GM19035 (cell line): ENCODE measurements at regions not wholly inside any gene's neighbourhood (a gene's known extent, or its start where the extent isn't known, plus 50 kb on each side); places are given as distances from the start of the nearest gene placed in this dataset.

Experiments
- ATAC-seq: cut with Tn5 transposase; IDR thresholded peaks from one replicate; pipeline ENCODE4 v1.9.1; 2021; ENCODE audit not compliant: unreplicated experiment

GRCh38 chr14:100658181-100658886 is 68.4 kb upstream of the DLK1 start:
- ATAC-seq, result no peak

DNA sequence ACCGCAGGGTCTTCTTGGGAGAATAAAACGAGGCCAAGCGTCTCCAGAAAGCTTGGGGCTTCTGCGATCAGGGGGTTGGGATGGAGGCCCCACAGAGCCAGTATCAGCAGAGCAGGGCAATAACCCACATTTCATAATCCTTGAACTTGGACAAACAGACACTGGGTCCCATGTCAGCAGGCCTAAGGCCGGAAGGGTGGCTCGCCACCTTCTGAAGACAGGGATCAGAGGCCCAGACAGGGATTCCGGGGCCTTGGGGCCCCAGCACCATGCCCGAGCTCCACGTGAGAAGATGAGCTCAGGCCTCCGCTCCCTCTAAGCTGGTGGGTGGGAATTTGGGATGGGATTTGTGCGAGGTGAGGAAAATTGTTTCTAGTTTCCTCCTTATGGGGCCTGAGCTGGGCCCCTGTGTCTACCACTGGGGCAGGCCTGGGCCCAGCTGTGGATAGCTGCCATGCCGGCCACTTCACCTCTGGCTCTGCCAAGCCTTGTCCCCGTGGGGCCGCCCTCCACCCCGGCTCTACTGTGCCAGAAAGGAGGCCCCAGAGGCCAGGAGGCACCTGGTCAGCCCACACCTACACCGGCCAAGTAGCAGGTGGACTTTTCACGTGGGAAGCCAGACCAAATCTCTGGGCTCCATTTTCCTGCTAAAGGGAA is 67.2 kb upstream of the DLK1 start:
- ATAC-seq, result no peak

DNA sequence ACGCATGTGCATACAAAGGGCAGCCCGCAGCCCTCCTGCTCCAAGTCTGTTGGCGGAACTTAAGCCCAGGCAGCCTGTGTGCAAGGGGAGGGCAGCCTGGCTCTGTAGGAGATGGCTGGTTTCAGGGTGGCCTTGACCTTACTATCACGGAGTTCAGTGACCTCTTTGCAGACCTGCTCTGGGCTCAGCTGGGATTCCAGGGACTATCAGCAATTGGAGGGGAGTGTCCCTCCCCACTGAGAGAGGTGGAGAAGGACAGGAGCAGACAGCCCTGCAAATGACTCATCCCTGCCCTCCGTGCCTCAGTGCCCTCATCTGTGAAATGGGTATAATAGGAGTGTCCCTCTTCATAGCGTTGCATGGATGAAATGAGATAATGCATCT is 66.2 kb upstream of the DLK1 start:
- no peak for ATAC-seq

DNA sequence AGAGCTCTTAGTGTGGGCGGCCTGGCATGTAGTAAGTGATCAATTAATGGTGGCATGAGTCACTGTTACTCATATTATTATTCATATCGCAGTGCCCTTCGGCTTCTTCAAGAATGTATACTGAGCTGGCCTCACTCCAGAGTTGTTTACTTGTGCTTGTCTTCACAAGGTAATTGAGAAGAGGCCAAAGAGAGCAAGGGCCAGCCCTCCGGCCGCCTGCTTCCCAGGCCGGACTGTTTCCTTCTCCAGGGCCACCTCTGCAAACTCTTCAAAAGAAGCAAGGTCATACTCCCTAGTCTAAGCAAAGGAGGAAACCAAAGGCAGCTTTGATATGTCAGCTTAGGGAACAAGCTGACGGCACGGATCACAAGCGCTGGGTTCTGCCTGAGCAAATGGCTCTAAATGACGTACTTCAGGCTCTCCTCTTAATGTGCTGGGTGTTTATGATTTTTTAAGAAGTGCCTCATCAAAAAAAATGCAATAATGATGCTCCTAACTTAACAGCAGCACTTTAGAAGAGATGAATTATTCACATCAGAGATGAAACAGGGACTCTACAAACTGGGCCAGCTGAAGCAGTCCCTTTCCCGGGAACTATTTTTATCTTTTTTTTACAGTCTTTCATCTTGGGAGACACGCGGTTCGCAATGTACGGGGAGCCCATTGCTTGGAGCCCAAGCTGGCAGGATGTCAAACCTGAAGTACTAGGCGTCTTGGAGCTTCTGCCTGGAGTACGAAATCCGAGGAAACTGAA is 65.6 kb upstream of the DLK1 start:
- no peak for ATAC-seq

- no peak for ATAC-seq
Observed at GRCh38 chr14:100662879-100663760, 63.6 kb upstream of the DLK1 start.

- ATAC-seq, result no peak
Observed at GRCh38 chr14:100663761-100664052, 63.0 kb upstream of the DLK1 start.

DNA sequence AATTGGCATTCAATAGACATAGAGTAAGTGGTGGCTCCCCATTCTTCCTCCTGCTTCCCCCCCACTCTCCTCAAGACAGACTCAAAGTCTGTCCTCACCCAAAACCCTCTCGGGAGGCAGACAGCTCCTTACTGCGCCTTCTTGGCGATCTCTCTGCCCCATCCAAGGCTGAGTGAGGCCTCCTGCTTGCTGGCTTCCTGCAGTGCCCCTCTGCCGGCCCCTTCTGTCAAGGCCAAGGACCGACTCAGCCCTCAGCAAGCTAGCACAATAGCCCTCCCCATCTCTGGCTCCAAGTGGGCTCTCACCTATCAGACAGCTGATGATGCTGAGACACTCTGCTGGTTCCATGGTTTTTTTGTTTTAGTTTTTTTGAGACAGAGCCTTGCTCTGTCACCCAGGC is 62.5 kb upstream of the DLK1 start:
- ATAC-seq, result no peak

- ATAC-seq, result no peak
Observed at GRCh38 chr14:100664841-100665510, 61.7 kb upstream of the DLK1 start.

- ATAC-seq, result no peak
Observed at GRCh38 chr14:100665511-100666032, 61.1 kb upstream of the DLK1 start.

GRCh38 chr14:100666403-100666802 is 60.3 kb upstream of the DLK1 start:
- no peak for ATAC-seq

GRCh38 chr14:100666851-100667250 is 59.8 kb upstream of the DLK1 start:
- ATAC-seq, result no peak

DNA sequence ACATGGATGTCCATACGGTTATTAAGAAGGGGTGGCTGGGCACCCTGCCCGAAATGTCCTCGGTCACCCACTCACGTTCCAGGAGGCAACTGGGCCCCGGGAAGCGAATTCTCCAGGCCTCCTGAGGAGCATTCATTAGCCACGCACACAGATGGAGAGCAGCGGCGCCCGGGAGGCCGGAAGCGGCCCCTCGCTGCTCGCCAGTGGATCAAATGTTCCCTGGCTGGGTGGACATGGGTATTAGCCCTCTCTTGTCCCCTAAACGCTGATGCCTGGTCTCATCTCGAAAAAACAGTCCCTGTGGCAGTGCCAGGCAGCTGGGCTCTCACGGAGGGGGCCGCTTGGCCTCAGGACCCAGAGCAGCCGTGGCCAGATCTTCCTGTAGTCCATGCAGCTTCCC is 59.0 kb upstream of the DLK1 start:
- no peak for ATAC-seq

DNA sequence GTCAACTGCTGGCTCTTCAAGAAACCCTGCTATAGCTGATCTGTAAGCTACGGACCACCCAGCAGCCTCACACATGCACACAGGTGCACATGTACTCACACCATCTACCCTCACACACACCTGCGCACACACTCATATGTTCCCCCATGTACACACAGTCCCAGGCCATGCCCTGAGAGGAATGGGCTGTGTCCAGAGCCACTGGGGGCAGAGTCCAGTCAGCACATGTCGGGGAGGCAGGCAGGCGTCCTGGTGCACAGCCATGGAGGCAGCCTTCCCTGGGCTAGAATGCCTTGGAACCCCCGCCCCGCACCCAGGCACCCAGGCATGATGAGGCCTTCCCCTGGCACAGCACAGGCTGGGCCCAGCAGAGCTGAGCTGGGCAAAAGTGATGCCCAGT is 58.3 kb upstream of the DLK1 start:
- no peak for ATAC-seq

DNA sequence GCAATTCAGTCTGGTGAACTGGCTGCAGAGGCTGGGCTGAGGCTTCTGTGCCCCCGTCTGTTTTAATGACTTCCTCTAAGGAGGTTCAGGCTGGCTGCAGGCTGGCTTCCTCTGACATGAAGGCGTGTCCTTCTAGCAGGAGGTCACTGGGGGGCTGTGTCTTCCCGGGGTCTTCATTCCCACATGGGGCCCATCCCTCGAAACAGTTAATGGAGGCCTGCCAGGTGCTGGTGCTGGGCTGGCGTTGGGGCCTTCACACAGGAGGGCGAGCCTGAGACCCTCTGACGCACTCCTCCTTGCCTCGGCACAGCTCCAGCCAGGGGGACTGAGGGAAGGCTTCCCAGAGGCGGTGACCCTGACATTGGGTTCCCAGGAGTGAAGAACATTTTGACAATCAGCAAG is 57.7 kb upstream of the DLK1 start:
- ATAC-seq, result no peak

GRCh38 chr14:100669468-100669867 is 57.2 kb upstream of the DLK1 start:
- ATAC-seq, result no peak

DNA sequence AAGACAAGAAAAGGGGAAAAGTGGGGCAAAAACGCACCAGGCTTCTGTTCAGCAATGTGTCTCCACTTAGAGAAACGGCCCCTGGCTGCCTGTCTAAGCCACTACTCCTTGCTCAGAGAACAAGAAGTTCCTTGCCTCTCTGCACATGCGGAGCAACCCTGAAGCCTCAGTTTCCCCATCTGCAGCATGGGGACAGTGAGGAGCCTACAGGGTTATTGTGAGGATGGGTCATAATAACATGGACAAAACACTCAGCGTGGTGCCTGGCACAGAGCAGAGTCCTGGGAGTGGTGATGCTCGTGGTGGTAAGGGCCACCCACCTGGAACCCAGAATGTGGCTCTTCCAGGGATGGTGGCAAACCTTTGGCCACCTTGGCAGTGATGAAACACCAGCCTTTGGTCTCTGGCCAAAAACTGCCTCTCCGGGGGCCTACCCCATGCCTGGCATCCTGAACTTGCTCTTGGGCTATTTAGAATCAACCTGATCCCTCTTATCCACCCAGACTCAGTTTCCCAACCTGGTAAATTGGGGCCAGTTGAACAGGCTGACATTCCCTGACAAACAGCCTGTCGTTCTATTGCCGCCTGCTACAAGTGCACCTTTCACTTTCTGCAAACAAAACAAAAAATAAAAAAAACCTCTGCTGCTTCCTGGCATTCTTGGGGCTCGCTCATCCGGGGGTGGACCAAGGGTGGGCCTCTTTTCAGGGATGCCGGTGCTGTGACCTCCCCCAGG is 56.5 kb upstream of the DLK1 start:
- ATAC-seq, result no peak

- ATAC-seq, result no peak
Observed at GRCh38 chr14:100670753-100671049, 56.0 kb upstream of the DLK1 start.

- ATAC-seq, result no peak
Observed at GRCh38 chr14:100671386-100671901, 55.2 kb upstream of the DLK1 start.

GRCh38 chr14:100671906-100672305 is 54.8 kb upstream of the DLK1 start:
- ATAC-seq, result no peak
